ENCODE measurements at regions not wholly inside any gene's neighbourhood (a gene's known extent, or its start where the extent isn't known, plus 50 kb on each side); places are given as distances from the start of the nearest gene placed in this dataset.

DNA sequence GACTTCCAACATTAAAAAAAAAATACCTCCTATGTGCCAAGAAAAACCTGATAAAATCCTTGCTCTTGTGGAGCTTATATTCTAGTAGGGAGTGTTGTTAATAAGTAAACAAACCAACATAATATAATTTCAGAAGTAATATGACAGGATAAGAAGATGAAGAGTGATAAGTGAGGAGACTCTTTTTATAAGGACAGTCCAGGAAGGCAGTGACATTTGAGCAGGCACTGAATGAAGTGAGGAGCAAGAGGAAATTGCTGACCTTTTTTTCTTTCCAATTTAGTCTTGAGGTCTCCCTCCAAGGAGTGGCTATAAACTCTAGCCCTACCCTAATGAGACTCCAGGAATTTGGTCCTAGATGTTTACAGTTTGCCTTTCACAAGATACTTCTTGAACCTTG, 715.7 kb downstream of the SLITRK1 start:
- TF ChIP-seq, protein P1, sequence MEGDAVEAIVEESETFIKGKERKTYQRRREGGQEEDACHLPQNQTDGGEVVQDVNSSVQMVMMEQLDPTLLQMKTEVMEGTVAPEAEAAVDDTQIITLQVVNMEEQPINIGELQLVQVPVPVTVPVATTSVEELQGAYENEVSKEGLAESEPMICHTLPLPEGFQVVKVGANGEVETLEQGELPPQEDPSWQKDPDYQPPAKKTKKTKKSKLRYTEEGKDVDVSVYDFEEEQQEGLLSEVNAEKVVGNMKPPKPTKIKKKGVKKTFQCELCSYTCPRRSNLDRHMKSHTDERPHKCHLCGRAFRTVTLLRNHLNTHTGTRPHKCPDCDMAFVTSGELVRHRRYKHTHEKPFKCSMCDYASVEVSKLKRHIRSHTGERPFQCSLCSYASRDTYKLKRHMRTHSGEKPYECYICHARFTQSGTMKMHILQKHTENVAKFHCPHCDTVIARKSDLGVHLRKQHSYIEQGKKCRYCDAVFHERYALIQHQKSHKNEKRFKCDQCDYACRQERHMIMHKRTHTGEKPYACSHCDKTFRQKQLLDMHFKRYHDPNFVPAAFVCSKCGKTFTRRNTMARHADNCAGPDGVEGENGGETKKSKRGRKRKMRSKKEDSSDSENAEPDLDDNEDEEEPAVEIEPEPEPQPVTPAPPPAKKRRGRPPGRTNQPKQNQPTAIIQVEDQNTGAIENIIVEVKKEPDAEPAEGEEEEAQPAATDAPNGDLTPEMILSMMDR (IDR thresholded peaks at IDR 0.05) = no peak
- TF ChIP-seq POLR2A (IDR thresholded peaks at IDR 0.05) = no peak

Data from upper lobe of left lung (tissue), 4 donors.